ENCODE measurements at regions not wholly inside any gene's neighbourhood (a gene's known extent, or its start where the extent isn't known, plus 50 kb on each side); places are given as distances from the start of the nearest gene placed in this dataset.

DNA sequence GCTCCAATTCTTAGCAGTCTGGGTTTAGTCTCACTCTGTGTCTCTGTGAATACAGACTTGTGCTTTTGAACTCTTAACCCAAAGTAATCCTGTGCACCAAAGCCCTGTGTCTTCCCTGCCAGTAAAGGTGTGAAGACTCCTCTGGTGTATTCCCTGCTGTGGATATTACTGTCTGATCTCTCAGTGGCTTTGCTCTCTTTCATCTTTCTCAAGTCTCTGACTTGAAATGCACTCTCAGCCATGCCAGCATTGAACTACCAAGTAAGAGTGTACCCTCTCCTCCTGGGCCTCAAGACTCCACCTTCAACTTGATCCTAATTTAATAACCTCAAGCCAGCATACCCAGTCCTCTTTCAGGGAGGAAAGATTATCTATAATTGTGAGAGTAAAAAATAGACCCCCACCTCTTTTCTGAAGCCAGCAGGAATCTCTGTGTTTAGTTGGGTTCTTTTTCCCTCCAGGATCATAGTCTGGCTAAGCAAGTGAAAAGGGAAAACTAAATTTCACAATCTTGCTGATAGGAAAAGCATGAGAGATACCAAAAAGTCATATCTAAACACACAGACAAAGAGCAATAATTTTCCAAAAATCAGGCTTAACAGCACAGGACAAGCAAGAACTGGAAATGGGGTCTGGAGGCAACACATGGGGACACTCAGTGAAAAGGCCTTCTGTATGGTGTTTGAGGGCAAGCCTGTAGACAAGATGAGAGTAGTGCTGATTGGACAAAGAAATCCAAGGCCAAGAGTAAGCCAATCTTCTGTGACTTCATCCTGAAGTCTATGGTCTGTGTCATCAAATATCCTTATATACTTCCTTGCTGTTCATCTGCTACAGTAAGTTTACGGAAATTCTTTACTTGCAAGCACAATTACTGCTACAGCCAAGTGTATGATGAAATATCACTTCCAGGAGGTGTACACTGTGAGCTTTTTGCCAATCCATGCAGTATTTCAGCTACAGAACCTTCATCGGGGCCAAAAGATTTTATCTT is 296.1 kb upstream of the TGFBR2 start:
- H3K27me3 ChIP-seq, result no peaks in the 10 kb centered on the region
- no peak overlapping the region for H3K27ac ChIP-seq
- TF ChIP-seq, protein P1, sequence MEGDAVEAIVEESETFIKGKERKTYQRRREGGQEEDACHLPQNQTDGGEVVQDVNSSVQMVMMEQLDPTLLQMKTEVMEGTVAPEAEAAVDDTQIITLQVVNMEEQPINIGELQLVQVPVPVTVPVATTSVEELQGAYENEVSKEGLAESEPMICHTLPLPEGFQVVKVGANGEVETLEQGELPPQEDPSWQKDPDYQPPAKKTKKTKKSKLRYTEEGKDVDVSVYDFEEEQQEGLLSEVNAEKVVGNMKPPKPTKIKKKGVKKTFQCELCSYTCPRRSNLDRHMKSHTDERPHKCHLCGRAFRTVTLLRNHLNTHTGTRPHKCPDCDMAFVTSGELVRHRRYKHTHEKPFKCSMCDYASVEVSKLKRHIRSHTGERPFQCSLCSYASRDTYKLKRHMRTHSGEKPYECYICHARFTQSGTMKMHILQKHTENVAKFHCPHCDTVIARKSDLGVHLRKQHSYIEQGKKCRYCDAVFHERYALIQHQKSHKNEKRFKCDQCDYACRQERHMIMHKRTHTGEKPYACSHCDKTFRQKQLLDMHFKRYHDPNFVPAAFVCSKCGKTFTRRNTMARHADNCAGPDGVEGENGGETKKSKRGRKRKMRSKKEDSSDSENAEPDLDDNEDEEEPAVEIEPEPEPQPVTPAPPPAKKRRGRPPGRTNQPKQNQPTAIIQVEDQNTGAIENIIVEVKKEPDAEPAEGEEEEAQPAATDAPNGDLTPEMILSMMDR (IDR thresholded peaks at IDR 0.05), result no peak
- peak in 1 of 2 donors; percentile 44 for TF ChIP-seq POLR2AphosphoS5 (IDR thresholded peaks at IDR 0.05; ENCODE audit: insufficient read depth in 1 of 2, low read depth in 1 of 2)
- H3K4me3 ChIP-seq, result no peak overlapping the region
- H3K9me3 ChIP-seq, result no peaks in the 10 kb centered on the region
- intact Hi-C loops (cut with DNase I), result no loop called here
- H3K36me3 ChIP-seq, result no peaks in the 10 kb centered on the region
- peaks cover 15% of the 10 kb centered on the region for H3K4me1 ChIP-seq
- DNase-seq (ENCODE audit: extremely low spot score in 2 of 2), result no peak

DNA sequence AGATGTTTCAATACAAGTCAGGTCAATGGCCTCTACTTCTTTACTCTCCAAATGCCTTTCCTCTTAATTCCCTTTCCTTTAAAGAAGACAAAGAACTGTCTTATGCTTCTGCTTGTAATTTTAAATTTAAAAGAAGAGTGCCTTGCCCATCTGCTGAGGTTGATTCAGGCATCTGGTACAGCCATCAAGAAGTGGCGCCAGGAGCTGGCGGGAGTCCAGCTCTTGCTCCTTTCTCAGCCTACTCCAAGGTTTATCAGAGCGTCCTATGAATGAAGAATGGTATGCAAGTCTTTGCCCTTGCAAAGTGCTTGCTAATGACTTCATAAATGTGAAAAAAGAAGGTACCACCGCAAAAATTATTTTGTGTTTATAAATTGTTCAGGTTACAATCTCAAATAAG is 294.6 kb upstream of the TGFBR2 start:
- Histone ChIP-seq H3K27me3 (no peaks in the 10 kb centered on the region), H3K27ac (no peak overlapping the region), H3K9me3 (no peaks in the 10 kb centered on the region), H3K4me1 (peaks cover 15% of the 10 kb centered on the region), H3K36me3 (no peaks in the 10 kb centered on the region), H3K4me3 (no peak overlapping the region)
- no peak for DNase-seq (ENCODE audit: extremely low spot score in 2 of 2)
- intact Hi-C loops (cut with DNase I), result no loop called here
- no peak for TF ChIP-seq POLR2AphosphoS5 (IDR thresholded peaks at IDR 0.05; ENCODE audit: insufficient read depth in 1 of 2, low read depth in 1 of 2)
- TF ChIP-seq, protein P1 (IDR thresholded peaks at IDR 0.05), result no peak
- TF ChIP-seq POLR2A (IDR thresholded peaks at IDR 0.05), result no peak

DNA sequence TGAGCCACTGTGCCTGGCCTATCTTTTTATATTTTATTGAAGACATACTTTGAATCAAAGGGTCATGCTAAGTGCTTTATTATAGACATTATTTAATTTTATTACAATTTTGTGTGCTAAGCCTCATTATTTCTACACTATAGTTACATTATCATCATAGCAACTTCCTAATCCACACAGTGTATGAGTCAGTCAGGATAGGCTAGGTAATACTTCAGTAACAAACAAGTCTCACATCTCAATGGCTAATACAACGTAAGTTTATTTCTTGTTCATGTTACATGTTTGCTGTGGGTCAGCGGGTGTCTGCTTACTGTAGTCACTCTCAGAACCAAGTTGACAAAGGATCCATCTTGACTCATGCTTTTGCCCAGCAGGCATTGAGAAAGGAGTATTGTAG is 292.6 kb upstream of the TGFBR2 start:
- intact Hi-C loops (cut with DNase I), result no loop called here
- no peaks in the 10 kb centered on the region for H3K9me3 ChIP-seq

DNA sequence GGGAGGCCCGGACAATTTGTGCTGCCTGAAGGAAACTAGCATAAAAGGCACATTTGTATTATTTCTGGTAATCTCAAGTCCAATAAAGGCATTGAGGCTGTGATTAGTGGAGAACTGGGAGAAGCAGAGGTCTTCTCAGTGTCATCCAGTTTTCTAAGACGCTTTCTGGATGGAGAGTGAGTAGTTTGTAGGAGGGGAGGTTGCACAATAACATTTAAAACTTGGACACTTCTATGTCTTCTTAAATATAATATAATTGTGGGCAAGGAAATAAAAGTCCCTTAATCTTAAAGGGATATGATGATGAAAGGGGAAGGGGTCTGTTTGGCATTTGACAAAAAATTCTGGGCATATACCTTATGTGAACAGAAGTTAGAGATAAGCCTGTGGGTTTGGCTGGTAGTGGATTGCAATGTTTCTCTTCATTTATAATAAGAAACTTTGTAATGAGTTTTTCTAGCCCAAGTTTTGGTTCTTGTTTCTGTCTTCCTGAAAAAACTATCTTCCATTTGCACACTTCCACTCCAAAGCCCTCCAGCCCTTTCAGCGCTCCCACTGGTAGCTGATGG is 291.6 kb upstream of the TGFBR2 start:
- H3K4me1 ChIP-seq, result no peaks in the 10 kb centered on the region
- no peak for TF ChIP-seq POLR2A (IDR thresholded peaks at IDR 0.05)
- TF ChIP-seq, protein P1 (IDR thresholded peaks at IDR 0.05), result no peak
- TF ChIP-seq POLR2AphosphoS5 (IDR thresholded peaks at IDR 0.05; ENCODE audit: insufficient read depth in 1 of 2, low read depth in 1 of 2), result no peak
- DNase-seq (ENCODE audit: extremely low spot score in 2 of 2), result no peak
- H3K9me3 ChIP-seq, result no peaks in the 10 kb centered on the region
- no peaks in the 10 kb centered on the region for H3K27me3 ChIP-seq
- intact Hi-C loops (cut with DNase I), result no loop called here
- H3K27ac ChIP-seq, result no peak overlapping the region
- H3K36me3 ChIP-seq, result no peaks in the 10 kb centered on the region
- H3K4me3 ChIP-seq, result no peak overlapping the region

More for the DNA sequence above, 292.6 kb upstream of the TGFBR2 start:
- no peaks in the 10 kb centered on the region for H3K36me3 ChIP-seq
- DNase-seq (ENCODE audit: extremely low spot score in 2 of 2), result no peak
- TF ChIP-seq POLR2AphosphoS5 (IDR thresholded peaks at IDR 0.05; ENCODE audit: insufficient read depth in 1 of 2, low read depth in 1 of 2), result no peak
- TF ChIP-seq POLR2A (IDR thresholded peaks at IDR 0.05), result no peak
- TF ChIP-seq, protein P1 (IDR thresholded peaks at IDR 0.05), result no peak
- no peak overlapping the region for H3K4me3 ChIP-seq
- no peak overlapping the region for H3K27ac ChIP-seq
- H3K27me3 ChIP-seq, result no peaks in the 10 kb centered on the region
- H3K4me1 ChIP-seq, result no peaks in the 10 kb centered on the region

DNA sequence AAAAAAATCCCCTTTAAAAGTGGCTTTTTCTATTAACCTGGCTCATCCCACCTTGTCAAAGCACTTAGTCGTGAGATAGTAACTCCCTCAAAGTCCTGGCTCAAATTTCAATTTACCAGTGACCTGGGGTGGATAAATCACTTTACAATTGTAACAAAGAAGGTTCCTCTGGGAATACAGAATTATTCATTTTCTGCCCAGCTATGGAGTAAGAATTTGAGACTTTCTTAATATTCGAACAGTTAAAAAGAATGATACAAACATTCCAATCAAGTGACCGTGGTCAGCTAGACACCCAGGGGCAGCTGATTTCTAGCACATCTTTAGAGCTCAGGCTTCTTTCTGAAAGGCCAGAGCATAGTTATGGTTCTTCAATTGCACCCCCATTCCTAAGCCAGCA is 291.0 kb upstream of the TGFBR2 start:
- no peaks in the 10 kb centered on the region for H3K27me3 ChIP-seq
- TF ChIP-seq POLR2A (IDR thresholded peaks at IDR 0.05) (no peak), POLR2AphosphoS5 (IDR thresholded peaks at IDR 0.05; ENCODE audit: insufficient read depth in 1 of 2, low read depth in 1 of 2) (no peak)
- TF ChIP-seq, protein P1 (IDR thresholded peaks at IDR 0.05), result no peak
- H3K4me3 ChIP-seq, result no peak overlapping the region
- intact Hi-C loops (cut with DNase I), result no loop called here
- DNase-seq (ENCODE audit: extremely low spot score in 2 of 2), result no peak
- H3K36me3 ChIP-seq, result no peaks in the 10 kb centered on the region
- H3K27ac ChIP-seq, result no peak overlapping the region
- H3K9me3 ChIP-seq, result no peaks in the 10 kb centered on the region
- H3K4me1 ChIP-seq, result no peaks in the 10 kb centered on the region
